Hematopoietic multipotent progenitor cell treated with erythropoietin and hydrocortisone succinate and interleukin-3 and kit ligand, for 4 days (in vitro differentiated cells): ENCODE measurements at regions not wholly inside any gene's neighbourhood (a gene's known extent, or its start where the extent isn't known, plus 50 kb on each side); places are given as distances from the start of the nearest gene placed in this dataset.
"Not testable (repeated sequence)": the region's sequence is repeated elsewhere in the genome, so short reads cannot be mapped to it uniquely, and the experiment has no call there.

Source experiments
- DNase-seq: peaks from one replicate; pipeline ENCODE4 v3.0.0-alpha.2; 2015

DNA sequence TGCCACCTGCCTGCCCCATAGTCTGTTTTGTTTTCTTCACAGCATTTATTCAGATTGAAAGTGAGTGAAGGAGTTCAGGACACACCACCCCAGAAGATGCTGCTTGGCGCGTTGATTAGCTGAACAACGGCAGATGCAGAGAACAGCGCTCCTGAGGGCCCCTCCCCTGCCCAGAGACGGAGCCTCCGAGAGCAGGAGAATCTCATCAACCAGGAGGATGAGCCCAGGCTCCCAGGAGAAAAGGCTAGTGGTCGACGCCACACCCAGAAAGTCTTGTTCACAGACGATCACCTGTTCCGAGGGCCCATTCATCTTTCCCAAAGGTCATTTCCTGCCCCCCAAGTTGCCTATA lies 180.4 kb upstream of the PPP1R26 start:
- DNase-seq, result no peak

DNA sequence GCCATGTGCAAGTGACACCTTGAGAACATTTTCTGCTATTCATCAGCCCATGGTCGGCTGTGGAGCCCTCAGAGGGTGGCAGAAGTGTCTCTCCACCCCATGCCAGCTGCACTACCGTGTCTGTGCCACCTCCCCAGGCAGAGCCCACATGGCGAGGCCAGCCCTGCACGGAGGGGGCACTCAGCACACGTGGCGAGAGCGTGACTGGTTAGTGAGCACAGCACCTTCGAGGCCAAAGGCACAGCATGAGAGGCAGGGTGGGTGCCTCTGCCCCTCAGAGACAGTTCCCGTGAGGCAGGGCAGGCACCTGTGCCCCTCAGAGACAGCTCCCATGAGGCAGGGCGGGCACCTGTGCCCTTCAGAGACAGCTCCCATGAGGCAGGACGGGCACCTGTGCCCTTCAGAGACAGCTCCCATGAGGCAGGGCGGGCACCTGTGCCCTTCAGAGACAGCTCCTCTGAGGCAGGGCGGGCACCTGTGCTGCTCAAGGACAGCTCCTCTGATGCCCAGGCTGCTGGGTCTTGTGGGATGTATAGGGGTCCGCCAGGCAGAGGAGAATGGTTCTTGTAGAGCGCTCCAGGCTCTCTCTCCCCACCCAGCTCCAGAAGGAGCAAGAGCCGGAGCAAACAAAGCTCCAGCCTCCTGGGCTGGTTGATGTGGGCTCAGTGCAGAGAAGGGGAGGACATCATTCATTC lies 179.8 kb upstream of the PPP1R26 start:
- DNase-seq, result no peak

DNA sequence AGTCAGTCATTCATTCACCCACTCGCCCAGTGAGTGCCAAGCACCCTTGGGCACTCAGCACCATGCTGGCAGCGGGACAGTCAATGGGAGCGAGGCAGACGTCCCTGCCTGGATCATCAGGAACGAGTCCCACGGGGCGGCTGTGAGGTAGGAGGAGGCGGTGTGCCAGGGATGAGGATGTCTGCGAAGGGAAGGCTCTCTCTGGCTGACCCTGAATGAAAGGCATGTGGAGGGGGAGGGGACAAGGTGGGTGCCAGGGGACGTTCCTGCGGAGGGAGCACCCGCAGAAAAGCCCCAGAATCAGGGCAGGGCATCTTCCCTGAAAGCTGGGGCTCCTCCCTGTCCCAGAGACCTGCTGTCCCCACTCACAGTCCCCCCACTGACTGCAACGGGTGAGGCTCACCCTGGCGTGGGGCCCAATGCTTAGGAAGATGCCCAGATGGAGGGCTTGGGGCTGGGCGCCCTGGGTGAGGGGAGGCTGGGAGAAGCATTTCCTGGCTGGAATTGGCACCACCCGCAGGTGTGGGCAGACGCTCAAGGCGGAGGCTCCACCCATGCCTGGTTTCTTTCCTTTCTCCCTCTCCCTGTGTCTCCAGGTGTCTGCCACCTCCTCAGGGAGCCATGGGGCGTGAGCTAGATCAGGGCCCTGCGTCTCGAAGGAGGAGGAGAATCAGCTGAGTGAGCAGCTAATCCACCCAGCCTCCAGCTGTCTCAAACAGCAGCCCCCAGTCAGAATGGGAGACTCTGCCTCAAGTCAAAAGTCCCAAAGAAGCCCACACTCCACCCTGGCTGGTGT lies 179.0 kb upstream of the PPP1R26 start:
- no peak for DNase-seq

GRCh38 chr9:135301271-135302263 lies 178.0 kb upstream of the PPP1R26 start:
- DNase-seq, result no peak

DNA sequence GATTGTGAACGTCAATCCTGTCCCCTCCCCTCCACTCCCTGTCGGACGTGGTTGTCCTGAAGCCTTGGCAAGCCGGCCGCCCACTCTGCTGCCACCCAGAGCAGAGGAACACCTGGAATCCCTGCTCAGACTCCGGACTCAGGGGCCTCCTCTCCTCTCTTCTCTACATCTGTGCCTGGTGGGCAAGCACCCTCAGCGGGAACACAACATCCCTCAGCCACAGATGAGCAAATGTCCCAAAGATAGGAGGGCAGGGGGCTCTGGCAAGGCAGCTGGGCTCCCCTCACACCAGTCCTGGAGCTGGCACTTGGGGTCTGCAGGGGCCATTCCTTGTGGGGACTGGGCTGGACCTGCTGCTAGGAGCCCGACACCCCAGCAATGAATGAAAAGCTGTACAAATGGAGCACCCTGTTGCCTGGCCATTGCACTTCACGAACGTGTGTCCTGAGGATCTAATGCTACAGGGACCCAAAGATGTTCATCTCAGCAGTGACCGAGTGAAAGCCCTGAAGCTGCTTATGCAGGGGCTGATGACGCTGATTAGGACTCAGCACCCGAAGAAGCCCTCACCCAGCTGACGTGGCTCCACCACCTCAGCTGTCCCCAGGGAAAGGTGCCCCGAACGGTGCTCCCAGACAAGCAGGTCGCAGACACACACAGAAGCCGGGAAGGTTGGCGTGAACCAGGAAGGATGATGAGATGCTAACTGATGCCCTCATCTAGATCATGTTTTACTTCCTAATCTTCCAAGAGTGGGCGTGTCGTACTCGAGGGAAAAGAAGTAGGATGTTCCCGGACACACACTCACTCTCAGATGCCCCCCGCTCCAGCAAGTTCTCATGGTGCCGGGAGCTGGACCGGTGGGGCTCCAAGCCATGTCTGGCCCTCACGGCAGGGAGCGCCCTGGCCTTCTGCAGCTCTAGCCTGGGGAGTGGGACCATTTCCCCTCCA lies 177.0 kb upstream of the PPP1R26 start:
- DNase-seq, result no peak

DNA sequence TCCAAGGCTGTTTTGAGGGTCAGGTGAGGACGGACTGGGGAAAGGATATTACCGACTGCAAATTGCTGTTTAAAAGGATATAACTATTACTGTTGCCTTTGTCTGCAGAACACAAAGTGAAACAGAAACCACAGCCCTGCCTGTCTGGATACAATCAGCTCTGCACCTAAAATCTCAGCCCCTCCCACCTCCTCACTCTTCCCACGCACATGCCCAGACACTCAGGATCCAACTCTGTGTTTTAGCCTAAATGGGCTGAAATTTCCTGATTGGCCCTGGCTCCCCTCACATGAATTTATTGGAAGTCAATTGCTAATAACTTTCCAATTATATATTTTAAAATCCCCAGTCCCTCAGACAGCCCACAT lies 176.3 kb upstream of the PPP1R26 start:
- no peak for DNase-seq

GRCh38 chr9:135303865-135304499 lies 175.6 kb upstream of the PPP1R26 start:
- no peak for DNase-seq

DNA sequence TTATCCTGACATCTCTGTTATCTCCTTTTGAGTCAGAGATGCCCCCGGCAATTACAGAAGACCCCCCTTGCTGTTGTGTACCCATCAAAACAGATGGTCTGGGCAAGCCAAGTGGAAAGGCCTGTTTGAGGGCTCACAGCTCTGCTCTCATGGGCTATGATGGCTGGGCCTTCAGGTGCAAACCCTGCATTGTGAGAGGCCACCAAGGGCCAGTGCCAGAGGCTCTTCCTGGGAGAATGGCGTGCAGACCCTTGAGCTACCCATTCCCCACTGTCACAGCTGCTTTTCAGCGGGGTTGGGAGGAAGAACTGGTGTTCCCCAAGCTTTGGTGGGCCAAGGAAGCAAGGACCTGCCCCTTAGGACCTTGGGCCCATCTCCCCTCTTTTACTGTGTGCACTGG lies 174.7 kb upstream of the PPP1R26 start:
- DNase-seq, result no peak

- DNase-seq, result no peak
Measured at GRCh38 chr9:135305546-135306180, 173.9 kb upstream of the PPP1R26 start.

GRCh38 chr9:135306699-135307098 lies 172.9 kb upstream of the PPP1R26 start:
- DNase-seq, result no peak

DNA sequence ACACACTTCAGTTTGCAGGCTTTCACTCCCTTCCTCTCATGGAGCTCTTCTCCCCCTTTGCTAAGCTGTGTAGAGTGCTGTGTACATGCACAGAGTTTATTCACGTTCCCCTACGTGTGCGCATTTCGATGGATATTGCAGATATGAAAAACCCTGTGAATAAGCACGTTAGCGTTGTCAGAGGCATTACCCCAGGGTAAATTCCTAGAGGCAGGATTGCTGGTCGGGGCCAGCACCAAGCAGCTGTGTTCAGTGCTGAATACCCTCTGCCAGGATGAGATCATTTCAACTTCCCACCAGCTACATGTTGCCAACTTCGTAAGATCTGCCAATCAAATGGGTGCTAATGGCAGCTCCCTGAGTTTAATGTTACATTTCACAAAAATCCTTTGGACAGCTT lies 172.3 kb upstream of the PPP1R26 start:
- no peak for DNase-seq

DNA sequence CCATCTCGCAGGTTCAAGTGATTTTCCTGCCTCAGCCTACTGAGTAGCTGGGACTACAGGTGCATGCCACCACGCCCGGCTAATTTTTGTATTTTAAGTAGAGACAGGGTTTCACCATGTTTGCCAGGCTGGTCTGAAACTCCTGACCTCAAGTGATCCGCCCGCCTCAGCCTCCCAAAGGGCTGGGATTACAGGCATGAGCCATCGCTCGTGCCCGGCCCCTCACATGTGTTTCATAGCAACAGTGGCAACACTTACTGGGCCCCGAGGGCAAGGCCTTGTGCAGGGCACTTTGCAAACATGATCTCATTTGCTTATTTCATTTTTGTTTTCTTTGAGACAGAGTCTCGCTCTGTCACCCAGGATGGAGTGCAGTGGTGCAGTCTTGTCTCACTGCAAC lies 171.7 kb upstream of the PPP1R26 start:
- not testable (repeated sequence) for DNase-seq

DNA sequence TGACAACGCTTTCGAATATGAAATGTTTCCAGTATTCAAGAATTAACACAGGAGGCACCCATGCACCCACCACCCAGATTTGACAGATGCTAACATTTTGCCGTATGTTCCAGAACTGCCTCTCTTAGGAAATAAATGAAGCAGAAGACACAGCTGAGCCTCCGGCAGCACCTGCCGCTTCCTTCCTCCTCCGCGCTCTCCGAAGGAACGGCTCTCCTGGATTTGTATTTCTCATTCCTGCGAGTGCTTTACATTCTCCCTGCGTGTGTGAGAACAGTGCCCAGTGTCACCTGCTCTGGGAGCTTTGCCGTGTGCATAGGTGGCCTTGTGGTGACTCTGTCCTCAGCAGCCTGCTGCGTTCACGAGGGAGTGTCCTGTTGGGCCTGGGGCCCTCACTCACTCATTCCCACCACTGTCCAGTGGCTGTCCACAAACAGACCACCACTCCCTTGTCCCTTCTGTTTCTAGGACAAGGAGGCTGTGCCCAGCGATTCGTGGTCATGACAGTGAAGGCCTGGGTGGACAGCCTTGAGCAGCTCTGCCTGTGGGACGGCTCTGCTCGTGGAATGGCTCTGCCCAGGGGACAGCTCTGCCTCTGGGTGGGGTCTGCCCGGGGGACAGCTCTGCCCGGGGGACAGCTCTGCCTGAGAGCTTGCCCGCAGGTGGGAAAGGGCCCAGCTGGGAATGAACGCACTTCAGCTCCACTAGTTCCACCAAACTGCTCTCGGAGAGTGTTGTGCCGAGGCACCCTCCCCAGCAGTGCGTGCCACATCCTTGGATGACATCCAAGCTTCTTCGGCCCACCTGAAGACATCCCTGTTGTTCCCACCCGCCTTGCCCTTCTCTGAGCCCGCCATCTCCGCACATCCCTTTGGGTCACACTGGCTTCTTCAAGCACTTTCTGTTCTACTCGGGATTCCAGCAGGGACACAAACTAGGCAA lies 170.5 kb upstream of the PPP1R26 start:
- no peak for DNase-seq

DNA sequence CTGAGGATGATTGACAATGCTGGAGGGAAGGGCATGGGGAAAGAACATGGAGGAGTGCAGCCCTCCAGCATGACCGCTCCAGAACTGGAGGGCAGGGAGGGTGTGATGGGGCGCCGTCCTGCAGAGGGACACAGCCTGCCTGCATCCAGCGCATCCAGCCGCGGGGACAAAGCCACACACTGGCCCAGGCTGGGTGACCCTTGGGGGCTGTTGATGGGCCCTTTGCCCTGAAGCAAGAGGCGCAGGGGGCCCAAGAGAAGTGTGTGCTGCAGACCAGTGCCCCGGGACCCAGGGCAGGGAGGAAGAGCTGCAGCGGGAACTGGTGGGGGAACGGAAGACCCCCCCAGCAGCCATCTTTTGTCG lies 169.8 kb upstream of the PPP1R26 start:
- DNase-seq, result no peak

GRCh38 chr9:135310134-135310533 lies 169.4 kb upstream of the PPP1R26 start:
- no peak for DNase-seq

GRCh38 chr9:135315572-135315971 lies 164.0 kb upstream of the PPP1R26 start:
- DNase-seq, result no peak

- no peak for DNase-seq
Measured at GRCh38 chr9:135320331-135320730, 159.3 kb upstream of the PPP1R26 start.

DNA sequence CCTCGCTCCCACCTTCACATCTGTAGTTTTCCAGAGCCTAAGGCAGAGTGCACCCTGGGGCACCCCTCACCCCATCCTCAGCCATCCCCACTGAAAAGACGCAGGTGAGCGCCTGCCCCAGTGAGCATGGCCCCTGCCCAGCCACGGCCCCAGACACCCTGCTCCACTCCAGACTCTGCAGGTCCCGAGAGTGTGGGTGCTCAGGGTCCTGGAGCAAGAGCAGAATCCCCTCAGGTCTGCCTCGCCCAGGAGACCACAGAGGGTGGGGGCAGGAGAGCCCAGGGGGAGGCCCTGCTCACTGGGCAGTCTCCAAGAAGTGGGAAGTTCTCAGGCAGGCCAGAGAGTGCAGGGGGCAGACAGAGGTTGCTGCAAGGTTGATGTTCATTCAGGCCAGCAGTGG lies 158.6 kb upstream of the PPP1R26 start:
- no peak for DNase-seq

DNA sequence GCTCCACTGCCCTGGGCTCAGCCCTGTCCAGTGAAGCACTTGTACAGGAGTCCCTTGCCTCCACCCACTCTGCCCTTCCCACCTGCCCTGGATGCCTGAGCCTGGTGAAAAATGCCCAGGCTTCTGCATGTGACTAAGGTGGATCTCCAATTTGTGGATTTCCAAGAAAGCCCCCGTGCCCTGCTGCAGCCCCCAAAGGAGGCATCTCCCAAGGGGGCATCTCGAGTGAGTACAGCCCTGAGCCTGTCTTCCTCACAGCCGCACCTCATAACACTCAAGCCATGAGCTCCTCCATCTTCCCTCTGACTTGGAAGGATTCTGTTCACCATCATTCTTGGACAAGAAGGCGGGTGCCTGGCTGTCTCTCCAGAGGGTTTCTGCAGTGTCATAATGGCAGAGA lies 158.0 kb upstream of the PPP1R26 start:
- no peak for DNase-seq

- no peak for DNase-seq
Measured at GRCh38 chr9:135324329-135324728, 155.3 kb upstream of the PPP1R26 start.
